GM12878 (cell line): ENCODE measurements at regions not wholly inside any gene's neighbourhood (a gene's known extent, or its start where the extent isn't known, plus 50 kb on each side); places are given as distances from the start of the nearest gene placed in this dataset.

ENCODE experiments used
- ATAC-seq: fragments of 200-7000 bp; cut with Tn5 transposase; 3 replicates; pipeline ENCODE4 v1.9.1; 2020; ENCODE audit warnings: mild to moderate bottlenecking, moderate library complexity
- BruUV-seq: library from RNA; stranded (reverse); fragments of 400-500 nt; replicated peaks from 2 replicates; lab custom pipeline; 2021; lab: Mats Ljungman, UMichigan
- CTCF ChIA-PET: fragments of 300-600 bp; sonication (Branson Sonifier 250); formaldehyde crosslinking; extraction: SDS; loops from one replicate; lab custom pipeline; 2021; ENCODE audit warnings: inconsistent platforms; lab: Yijun Ruan, JAX
- POLR2A ChIA-PET: fragments of 350-600 bp; formaldehyde crosslinking; extraction: SDS; loops from one replicate; lab custom pipeline; 2021; ENCODE audit warnings: inconsistent platforms; lab: Charles Lee
- RAD21 ChIA-PET: fragments of 300-600 bp; sonication (Branson Sonifier 250); formaldehyde crosslinking; loops from one replicate; lab custom pipeline; 2023; ENCODE audit warnings: antibody characterized with exemption; ENCODE audit not compliant: unreplicated experiment; lab: Charles Lee
- SMC1A ChIA-PET: fragments of 300-600 bp; sonication (Branson Sonifier 250); formaldehyde crosslinking; loops from one replicate; lab custom pipeline; 2023; ENCODE audit not compliant: unreplicated experiment, uncharacterized antibody; lab: Charles Lee
- DNase-seq: peaks from one replicate; pipeline ENCODE4 v3.0.0-alpha.2; 2011; ENCODE audit warnings: low read depth, low spot score
- FAIRE-seq: peaks from 3 replicates; lab custom pipeline; 2011; peaks lifted over from hg19 to GRCh38; lab: Jason Lieb, UNC
- H2AFZ ChIP-seq: 2 replicates; pipeline ENCODE4 v1.6.0; 2011; ENCODE audit warnings: low read depth, low read length, control low read depth; ENCODE audit not compliant: control insufficient read depth
- H3K27ac ChIP-seq: 2 replicates; pipeline ENCODE4 v1.5.1; 2011; ENCODE audit warnings: control low read depth; ENCODE audit not compliant: control insufficient read depth, insufficient read depth
- H3K27me3 ChIP-seq, 2 experiments: replicated peaks in 1 of 2; 2 replicates each; pipeline versions ENCODE4 v1.6.0 to v1.6.1; 2011; ENCODE audit warnings: low read length in 1 of 2; ENCODE audit not compliant: control insufficient read depth in 2 of 2, insufficient read depth in 2 of 2
- H3K36me3 ChIP-seq, 2 experiments: 2 replicates each; pipeline ENCODE4 v1.5.1; 2011; ENCODE audit warnings: low read length in 1 of 2; ENCODE audit not compliant: control insufficient read depth in 2 of 2, insufficient read depth in 2 of 2
- H3K4me1 ChIP-seq: 2 replicates; pipeline ENCODE4 v1.6.1; 2011; ENCODE audit warnings: mild to moderate bottlenecking, low read length, moderate library complexity, mixed read lengths; ENCODE audit not compliant: control insufficient read depth, insufficient read depth
- H3K4me2 ChIP-seq: 2 replicates; pipeline ENCODE4 v1.6.0; 2011; ENCODE audit warnings: control low read depth; ENCODE audit not compliant: control insufficient read depth, insufficient read depth
- H3K4me3 ChIP-seq: fragments of 200-600 bp; sonication (generic); 2 replicates; pipeline ENCODE4 v1.5.1; 2016
- H3K79me2 ChIP-seq: 2 replicates; pipeline ENCODE4 v1.6.0; 2011; ENCODE audit warnings: low read length; ENCODE audit not compliant: control insufficient read depth, insufficient read depth
- H3K9ac ChIP-seq: 2 replicates; pipeline ENCODE4 v1.8.0; 2011; ENCODE audit warnings: low read length, control low read depth, mixed read lengths; ENCODE audit not compliant: control insufficient read depth, insufficient read depth
- H3K9me3 ChIP-seq: replicated peaks from 3 replicates; pipeline ENCODE4 v1.5.1; 2011; ENCODE audit warnings: mild to moderate bottlenecking, low read length; ENCODE audit not compliant: control insufficient read depth, insufficient read depth
- H4K20me1 ChIP-seq: 2 replicates; pipeline ENCODE4 v1.6.0; 2011; ENCODE audit not compliant: control insufficient read depth, insufficient read depth
- ATF7 ChIP-seq: fragments of 450-650 bp; IDR thresholded peaks from 2 replicates; pipeline ENCODE4 v1.6.1; 2016; ENCODE audit warnings: low read depth, mild to moderate bottlenecking
- BACH1 ChIP-seq: fragments of 450-650 bp; IDR thresholded peaks from 2 replicates; pipeline ENCODE4 v1.6.1; 2017; ENCODE audit warnings: mild to moderate bottlenecking, borderline replicate concordance
- FOXK2 ChIP-seq: fragments of 450-650 bp; IDR thresholded peaks from 2 replicates; pipeline ENCODE4 v1.6.1; 2017; ENCODE audit warnings: mild to moderate bottlenecking, moderate library complexity
- HDAC2 ChIP-seq: fragments of 200-600 bp; sonication (generic); IDR thresholded peaks from 2 replicates; pipeline ENCODE4 v1.6.1; 2017
- KDM1A ChIP-seq: fragments of 200-600 bp; sonication (generic); IDR thresholded peaks from 2 replicates; pipeline ENCODE4 v1.6.1; 2016; ENCODE audit warnings: borderline replicate concordance
- NFIC ChIP-seq: IDR thresholded peaks from 2 replicates; pipeline ENCODE4 v1.6.1; 2012; ENCODE audit warnings: low read depth, mild to moderate bottlenecking, inconsistent platforms, low read length, moderate library complexity
- NR2C1 ChIP-seq: fragments of 450-650 bp; IDR thresholded peaks from 2 replicates; pipeline ENCODE4 v1.6.1; 2017; ENCODE audit warnings: antibody characterized with exemption, mild to moderate bottlenecking, moderate library complexity
- PAX5 ChIP-seq: IDR thresholded peaks from 2 replicates; pipeline ENCODE4 v1.6.1; 2011; ENCODE audit warnings: low read depth, low read length, borderline replicate concordance
- SPI1 ChIP-seq: IDR thresholded peaks from 2 replicates; pipeline ENCODE4 v1.6.1; 2011; ENCODE audit warnings: low read depth, mild to moderate bottlenecking, low read length, moderate library complexity, borderline replicate concordance; ENCODE audit not compliant: insufficient read depth
- SREBF1 ChIP-seq: IDR thresholded peaks from 2 replicates; pipeline ENCODE4 v1.6.1; 2012; ENCODE audit warnings: mild to moderate bottlenecking, low read length
- in situ Hi-C: fragments of 300-500 bp; cut with MboI; formaldehyde crosslinking; loops from 9 replicates; pipeline ENCODE4 v1.14.3; 2018; ENCODE audit warnings: mixed read lengths
- intact Hi-C: fragments of 100-400 bp; cut with micrococcal nuclease; formaldehyde crosslinking; loops from one replicate; pipeline ENCODE4 v1.14.2; 2022; ENCODE audit not compliant: unreplicated experiment
- TF ChIP-seq, protein P1 (sequence below): fragments of 450-650 bp; IDR thresholded peaks from 2 replicates; pipeline ENCODE4 v1.6.1; 2017; ENCODE audit warnings: antibody characterized with exemption, mild to moderate bottlenecking, moderate library complexity
- TF ChIP-seq, protein P2 (sequence below): fragments of 450-650 bp; IDR thresholded peaks from 2 replicates; pipeline ENCODE4 v1.6.1; 2017; ENCODE audit warnings: mild to moderate bottlenecking
- TF ChIP-seq, protein P3 (sequence below): IDR thresholded peaks from 2 replicates; pipeline ENCODE4 v1.6.1; 2011; ENCODE audit warnings: borderline replicate concordance, low read depth, mild to moderate bottlenecking, moderate library complexity, mixed read lengths, low read length; ENCODE audit not compliant: insufficient read depth; ENCODE audit errors: extremely low read length

DNA sequence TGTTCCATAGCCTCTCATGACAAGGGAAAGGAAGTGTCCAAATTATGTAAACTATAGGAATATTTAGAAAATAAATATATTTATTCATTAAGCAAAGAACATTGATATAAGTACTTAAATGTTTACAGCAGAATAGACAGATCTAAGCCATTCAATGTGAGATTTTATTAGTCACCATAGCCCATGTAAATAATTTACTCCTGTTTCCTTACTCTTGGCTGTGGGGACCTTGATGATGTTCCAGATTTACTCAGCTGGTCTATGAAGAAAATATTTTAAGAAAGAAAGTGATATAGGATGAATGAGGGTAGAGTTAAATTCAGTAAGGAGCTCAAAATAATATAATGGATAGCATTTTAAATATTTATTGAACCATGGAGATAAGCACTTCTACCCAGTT is 442.6 kb upstream of the KLF6 start:
- H3K4me2 ChIP-seq: no peak overlapping the region
- ChIA-PET SMC1A (no interaction called here), POLR2A (no interaction called here), RAD21 (no interaction called here), CTCF (interaction anchor here (1.1 kb wide), 1 partner anchor 16 kb away, joined by 3 read pairs; no protein-coding TSS in a partner anchor)
- in situ Hi-C loops (no loop called here), intact Hi-C loops (no loop called here)
- no peaks in the 10 kb centered on the region for H4K20me1 ChIP-seq
- no peak overlapping the region for H3K9ac ChIP-seq
- no TSS peak for BruUV-seq
- FAIRE-seq (no peak), ATAC-seq (no peak), DNase-seq (no peak)
- H3K9me3 ChIP-seq: no peaks in the 10 kb centered on the region
- H2AFZ ChIP-seq: no peak overlapping the region
- TF ChIP-seq SREBF1: no peak
- no peak for TF ChIP-seq HDAC2
- TF ChIP-seq ATF7: no peak
- TF ChIP-seq, protein P1, sequence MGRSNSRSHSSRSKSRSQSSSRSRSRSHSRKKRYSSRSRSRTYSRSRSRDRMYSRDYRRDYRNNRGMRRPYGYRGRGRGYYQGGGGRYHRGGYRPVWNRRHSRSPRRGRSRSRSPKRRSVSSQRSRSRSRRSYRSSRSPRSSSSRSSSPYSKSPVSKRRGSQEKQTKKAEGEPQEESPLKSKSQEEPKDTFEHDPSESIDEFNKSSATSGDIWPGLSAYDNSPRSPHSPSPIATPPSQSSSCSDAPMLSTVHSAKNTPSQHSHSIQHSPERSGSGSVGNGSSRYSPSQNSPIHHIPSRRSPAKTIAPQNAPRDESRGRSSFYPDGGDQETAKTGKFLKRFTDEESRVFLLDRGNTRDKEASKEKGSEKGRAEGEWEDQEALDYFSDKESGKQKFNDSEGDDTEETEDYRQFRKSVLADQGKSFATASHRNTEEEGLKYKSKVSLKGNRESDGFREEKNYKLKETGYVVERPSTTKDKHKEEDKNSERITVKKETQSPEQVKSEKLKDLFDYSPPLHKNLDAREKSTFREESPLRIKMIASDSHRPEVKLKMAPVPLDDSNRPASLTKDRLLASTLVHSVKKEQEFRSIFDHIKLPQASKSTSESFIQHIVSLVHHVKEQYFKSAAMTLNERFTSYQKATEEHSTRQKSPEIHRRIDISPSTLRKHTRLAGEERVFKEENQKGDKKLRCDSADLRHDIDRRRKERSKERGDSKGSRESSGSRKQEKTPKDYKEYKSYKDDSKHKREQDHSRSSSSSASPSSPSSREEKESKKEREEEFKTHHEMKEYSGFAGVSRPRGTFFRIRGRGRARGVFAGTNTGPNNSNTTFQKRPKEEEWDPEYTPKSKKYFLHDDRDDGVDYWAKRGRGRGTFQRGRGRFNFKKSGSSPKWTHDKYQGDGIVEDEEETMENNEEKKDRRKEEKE: no peak
- no peak for TF ChIP-seq SPI1
- no peak for TF ChIP-seq PAX5
- TF ChIP-seq, protein P2, sequence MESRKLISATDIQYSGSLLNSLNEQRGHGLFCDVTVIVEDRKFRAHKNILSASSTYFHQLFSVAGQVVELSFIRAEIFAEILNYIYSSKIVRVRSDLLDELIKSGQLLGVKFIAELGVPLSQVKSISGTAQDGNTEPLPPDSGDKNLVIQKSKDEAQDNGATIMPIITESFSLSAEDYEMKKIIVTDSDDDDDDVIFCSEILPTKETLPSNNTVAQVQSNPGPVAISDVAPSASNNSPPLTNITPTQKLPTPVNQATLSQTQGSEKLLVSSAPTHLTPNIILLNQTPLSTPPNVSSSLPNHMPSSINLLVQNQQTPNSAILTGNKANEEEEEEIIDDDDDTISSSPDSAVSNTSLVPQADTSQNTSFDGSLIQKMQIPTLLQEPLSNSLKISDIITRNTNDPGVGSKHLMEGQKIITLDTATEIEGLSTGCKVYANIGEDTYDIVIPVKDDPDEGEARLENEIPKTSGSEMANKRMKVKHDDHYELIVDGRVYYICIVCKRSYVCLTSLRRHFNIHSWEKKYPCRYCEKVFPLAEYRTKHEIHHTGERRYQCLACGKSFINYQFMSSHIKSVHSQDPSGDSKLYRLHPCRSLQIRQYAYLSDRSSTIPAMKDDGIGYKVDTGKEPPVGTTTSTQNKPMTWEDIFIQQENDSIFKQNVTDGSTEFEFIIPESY: no peak
- no peak for TF ChIP-seq BACH1
- TF ChIP-seq, protein P3, sequence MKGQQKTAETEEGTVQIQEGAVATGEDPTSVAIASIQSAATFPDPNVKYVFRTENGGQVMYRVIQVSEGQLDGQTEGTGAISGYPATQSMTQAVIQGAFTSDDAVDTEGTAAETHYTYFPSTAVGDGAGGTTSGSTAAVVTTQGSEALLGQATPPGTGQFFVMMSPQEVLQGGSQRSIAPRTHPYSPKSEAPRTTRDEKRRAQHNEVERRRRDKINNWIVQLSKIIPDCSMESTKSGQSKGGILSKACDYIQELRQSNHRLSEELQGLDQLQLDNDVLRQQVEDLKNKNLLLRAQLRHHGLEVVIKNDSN: no peak
- TF ChIP-seq NFIC: no peak
- TF ChIP-seq FOXK2: no peak
- no peak for TF ChIP-seq NR2C1
- TF ChIP-seq KDM1A: no peak
- no peak overlapping the region for H3K4me3 ChIP-seq
- no peaks in the 10 kb centered on the region for H3K4me1 ChIP-seq
- no peaks in the 10 kb centered on the region for H3K79me2 ChIP-seq
- no peaks in the 10 kb centered on the region for H3K36me3 ChIP-seq
- no peaks in the 10 kb centered on the region for H3K27me3 ChIP-seq
- no peak overlapping the region for H3K27ac ChIP-seq
